K562 (cell line): ENCODE measurements at regions not wholly inside any gene's neighbourhood (a gene's known extent, or its start where the extent isn't known, plus 50 kb on each side); places are given as distances from the start of the nearest gene placed in this dataset.

ENCODE experiments used
- ATAC-seq: fragments of 200-7000 bp; cut with Tn5 transposase; 3 replicates; pipeline ENCODE4 v1.9.1; 2020; ENCODE audit warnings: moderate library complexity
- BruUV-seq: library from RNA; stranded (reverse); fragments of 400-500 nt; replicated peaks from 2 replicates; lab custom pipeline; 2021; lab: Mats Ljungman, UMichigan
- CTCF ChIA-PET: fragments of 300-600 bp; formaldehyde crosslinking; extraction: SDS; loops from one replicate; lab custom pipeline; 2021; ENCODE audit warnings: low intra/inter-chr PET ratio; lab: Yijun Ruan, JAX
- POLR2A ChIA-PET: fragments of 300-600, 350-650 bp; sonication (Branson Sonifier 250); formaldehyde crosslinking; extraction: SDS; loops from one replicate; lab custom pipeline; 2021; ENCODE audit warnings: antibody characterized with exemption, inconsistent platforms; lab: Yijun Ruan, JAX
- DNase-seq, 4 experiments: peaks; one replicate each; pipeline versions ENCODE4 v3.0.0 to v3.0.0-alpha.2; 2011 to 2018; ENCODE audit warnings: low spot score in 3 of 4, mixed read lengths in 3 of 4; ENCODE audit errors: extremely low read depth in 1 of 4
- FAIRE-seq: peaks from 2 replicates; lab custom pipeline; 2011; peaks lifted over from hg19 to GRCh38; lab: Jason Lieb, UNC
- H2AFZ ChIP-seq: 2 replicates; pipeline ENCODE4 v1.6.0; 2011; ENCODE audit warnings: low read depth, low read length, control low read depth, inconsistent platforms
- H3K27ac ChIP-seq: fragments of 200-600 bp; 3 replicates; pipeline ENCODE4 v1.8.0; 2011; ENCODE audit warnings: low read depth, mild to moderate bottlenecking, control low read depth, inconsistent platforms, low read length, moderate library complexity, mixed read lengths; ENCODE audit errors: extremely low read depth
- H3K27me3 ChIP-seq, 2 experiments: fragments of 300-600 bp in 1 of 2; 2 replicates in 1 of 2; 3 replicates in 1 of 2; pipeline versions ENCODE4 v1.6.0 to v1.8.0; 2011; ENCODE audit warnings: inconsistent platforms in 2 of 2, low read length in 2 of 2, mild to moderate bottlenecking in 1 of 2, mixed read lengths in 1 of 2, moderate library complexity in 1 of 2; ENCODE audit not compliant: control insufficient read depth in 2 of 2, insufficient read depth in 2 of 2
- H3K36me3 ChIP-seq: fragments of 300-600 bp; 3 replicates; pipeline ENCODE4 v1.8.0; 2011; ENCODE audit warnings: mild to moderate bottlenecking, low read length, inconsistent platforms; ENCODE audit not compliant: control insufficient read depth, insufficient read depth
- H3K4me1 ChIP-seq, 2 experiments: fragments of 200-600 bp in 1 of 2; replicated peaks in 1 of 2; 2 replicates in 1 of 2; 3 replicates in 1 of 2; pipeline versions ENCODE4 v1.5.1 to v1.8.0; 2011; ENCODE audit warnings: inconsistent platforms in 2 of 2, low read length in 2 of 2, mild to moderate bottlenecking in 1 of 2, mixed read lengths in 1 of 2, moderate library complexity in 1 of 2; ENCODE audit not compliant: control insufficient read depth in 2 of 2, insufficient read depth in 2 of 2
- H3K4me2 ChIP-seq: 2 replicates; pipeline ENCODE4 v1.6.1; 2011; ENCODE audit warnings: low read length, control low read depth, inconsistent platforms, mixed read lengths; ENCODE audit not compliant: insufficient read depth
- H3K4me3 ChIP-seq: fragments of 200-600 bp; sonication (generic), shearing (Covaris generic); 2 replicates; pipeline ENCODE4 v1.5.1; 2016; ENCODE audit warnings: control low read depth, inconsistent platforms
- H3K79me2 ChIP-seq: fragments of 200-600 bp; 3 replicates; pipeline ENCODE4 v1.8.0; 2011; ENCODE audit warnings: low read length, inconsistent platforms; ENCODE audit not compliant: control insufficient read depth, insufficient read depth
- H3K9ac ChIP-seq, 2 experiments: 2 replicates each; pipeline versions ENCODE4 v1.6.0 to v1.6.1; 2011; ENCODE audit warnings: low read depth in 2 of 2, low read length in 2 of 2, control low read depth in 1 of 2, inconsistent platforms in 1 of 2, mild to moderate bottlenecking in 1 of 2, mixed read lengths in 1 of 2; ENCODE audit not compliant: insufficient read depth in 1 of 2
- H3K9me1 ChIP-seq: one replicate; pipeline ENCODE4 v1.6.0; 2011; ENCODE audit warnings: inconsistent platforms, mild to moderate bottlenecking, low read length, moderate library complexity; ENCODE audit not compliant: control insufficient read depth, insufficient read depth
- H3K9me3 ChIP-seq: replicated peaks from 2 replicates; pipeline ENCODE4 v1.5.1; 2011; ENCODE audit warnings: low read depth, low read length, inconsistent platforms; ENCODE audit not compliant: control insufficient read depth, insufficient read depth
- H4K20me1 ChIP-seq: replicated peaks from 2 replicates; pipeline ENCODE4 v1.6.1; 2011; ENCODE audit warnings: low read length, inconsistent platforms, mixed read lengths; ENCODE audit not compliant: control insufficient read depth, insufficient read depth
- AFF4 ChIP-seq: sonication (generic); formaldehyde crosslinking; IDR thresholded peaks from 2 replicates; pipeline ENCODE4 v1.8.0; 2023; ENCODE audit warnings: mild to moderate bottlenecking, missing genetic modification reagents
- BRCA1 ChIP-seq, 2 experiments: fragments of 450-650 bp in 1 of 2; sonication (generic) in 1 of 2; formaldehyde crosslinking in 1 of 2; IDR thresholded peaks; 2 replicates each; pipeline versions ENCODE4 v1.5.0 to v1.6.1; 2017 to 2020; ENCODE audit warnings: mild to moderate bottlenecking in 1 of 2, missing genetic modification reagents in 1 of 2
- CBX2 ChIP-seq: fragments of 200-600 bp; sonication (generic); IDR thresholded peaks from one replicate; pipeline ENCODE4 v1.6.1; 2012; ENCODE audit warnings: mild to moderate bottlenecking, low read length, inconsistent platforms; ENCODE audit not compliant: insufficient read depth, poor library complexity, severe bottlenecking
- CTCFL ChIP-seq: IDR thresholded peaks from 2 replicates; pipeline ENCODE4 v1.6.1; 2011; ENCODE audit warnings: borderline replicate concordance, low read depth, mild to moderate bottlenecking, moderate library complexity, low read length; ENCODE audit not compliant: insufficient read depth, poor library complexity, severe bottlenecking
- CXXC5 ChIP-seq: fragments of 250-450 bp; sonication (Bioruptor Pico); IDR thresholded peaks from 2 replicates; pipeline ENCODE4 v1.8.0; 2022; ENCODE audit warnings: inconsistent platforms, mild to moderate bottlenecking, moderate library complexity
- FOS ChIP-seq: IDR thresholded peaks from 3 replicates; pipeline ENCODE4 v1.6.1; 2011; ENCODE audit not compliant: insufficient read length; ENCODE audit errors: extremely low read depth
- KAT7 ChIP-seq: sonication (generic); formaldehyde crosslinking; IDR thresholded peaks from 2 replicates; pipeline ENCODE4 v1.8.0; 2022; ENCODE audit warnings: missing genetic modification reagents, mild to moderate bottlenecking, borderline replicate concordance
- MAX ChIP-seq: sonication (generic); formaldehyde crosslinking; IDR thresholded peaks from 2 replicates; pipeline ENCODE4 v1.9.0; 2022; ENCODE audit warnings: mild to moderate bottlenecking, missing genetic modification reagents
- SMC3 ChIP-seq: conservative IDR thresholded peaks from 2 replicates; pipeline ENCODE4 v1.6.1; 2011; ENCODE audit warnings: low read depth, low read length, improper control_type of control experiment; ENCODE audit not compliant: insufficient read depth
- TAF9B ChIP-seq: fragments of 450-650 bp; IDR thresholded peaks from 2 replicates; pipeline ENCODE4 v1.6.1; 2018; ENCODE audit warnings: mild to moderate bottlenecking; ENCODE audit not compliant: partially characterized antibody
- ZKSCAN8 ChIP-seq: fragments of 200-800 bp; sonication (Bioruptor generic); IDR thresholded peaks from 2 replicates; pipeline ENCODE4 v1.6.1; 2016; ENCODE audit warnings: missing genetic modification characterization, missing compliant biosample characterization
- ZNF561 ChIP-seq: fragments of 450-650 bp; formaldehyde crosslinking; conservative IDR thresholded peaks from 2 replicates; pipeline ENCODE4 v1.4.0; 2020; ENCODE audit warnings: mild to moderate bottlenecking, moderate library complexity
- ZNF57 ChIP-seq: fragments of 450-650 bp; formaldehyde crosslinking; IDR thresholded peaks from 2 replicates; pipeline ENCODE4 v1.4.0; 2020; ENCODE audit warnings: mild to moderate bottlenecking, moderate library complexity
- ZNF586 ChIP-seq: fragments of 450-650 bp; formaldehyde crosslinking; conservative IDR thresholded peaks from 2 replicates; pipeline ENCODE4 v1.4.0; 2020; ENCODE audit warnings: mild to moderate bottlenecking, moderate library complexity
- WGBS: fragments of 100-300 bp; shearing (Covaris generic); methylation state at CpG from one replicate; pipeline ENCODE4 v1.1.6; 2016; ENCODE audit warnings: low coverage, mixed read lengths; ENCODE audit not compliant: insufficient coverage; ENCODE audit errors: missing lambda C conversion rate; 5-methylcytosine and 5-hydroxymethylcytosine counted together
- in situ Hi-C: fragments of 300-500 bp; cut with MboI; formaldehyde crosslinking; loops from 4 replicates; pipeline ENCODE4 v1.15.0; 2018; ENCODE audit warnings: inconsistent platforms, mixed read lengths
- intact Hi-C: fragments of 100-400 bp; cut with micrococcal nuclease; formaldehyde crosslinking; loops from 2 replicates; pipeline ENCODE4 v1.14.2; 2022
- TF ChIP-seq, protein P1 (sequence below): fragments of 450-650 bp; IDR thresholded peaks from 2 replicates; pipeline ENCODE4 v1.6.1; 2016; ENCODE audit warnings: low read depth, mild to moderate bottlenecking, moderate library complexity

DNA sequence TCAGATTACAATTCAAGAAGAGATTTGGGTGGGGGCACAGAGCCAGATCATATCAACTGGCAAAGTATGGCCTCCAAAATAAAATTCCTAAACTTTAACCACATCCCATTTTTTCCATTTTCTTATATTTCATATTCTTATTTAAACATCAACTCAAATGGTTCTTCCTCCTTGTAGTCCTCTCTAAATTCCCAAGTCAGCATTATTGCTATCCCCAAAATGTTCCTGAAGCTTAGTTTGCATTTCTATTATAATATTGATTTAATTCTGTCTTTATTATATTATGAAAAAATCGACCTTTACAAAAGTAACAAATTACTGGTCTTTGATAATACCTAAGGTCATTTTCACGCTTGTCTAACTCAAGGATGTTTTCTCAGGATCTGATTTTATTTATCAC is 67.5 kb downstream of the NPY1R start (continued):
- TF ChIP-seq KAT7 (CRISPR knock-in tag) (no peak), ZNF586 (CRISPR knock-in tag) (no peak), CTCFL (no peak), ZNF561 (CRISPR knock-in tag) (no peak), MAX (CRISPR knock-in tag) (no peak), BRCA1 (IDR thresholded peaks at IDR 0.05) (no peak), BRCA1 (CRISPR knock-in tag; IDR thresholded peaks at IDR 0.05) (no peak), SMC3 (no peak)

GRCh38 chr4:163263606-163264005 is 68.8 kb downstream of the NPY1R start:
- no peaks in the 10 kb centered on the region for H4K20me1 ChIP-seq
- BruUV-seq: no TSS peak
- no peak overlapping the region for H3K27ac ChIP-seq
- DNase-seq (no peak), FAIRE-seq (peak; percentile 11), ATAC-seq (peak; percentile 56)
- no peak overlapping the region for H3K4me3 ChIP-seq
- no peaks in the 10 kb centered on the region for H3K79me2 ChIP-seq
- ChIA-PET POLR2A (no interaction called here), CTCF (no interaction called here)
- no peak overlapping the region for H3K4me2 ChIP-seq
- in situ Hi-C loops: no loop called here
- no peak overlapping the region; a peak in 1 of 4 replicates for H3K9ac ChIP-seq
- peaks cover 4 to 9% of the 10 kb centered on the region in 2 experiments; a peak in 4 of 5 replicates for H3K4me1 ChIP-seq
- no peaks in the 10 kb centered on the region for H3K9me1 ChIP-seq
- H3K9me3 ChIP-seq: no peaks in the 10 kb centered on the region
- 18% methylated on average over 1 of the region's 1 CpG for WGBS
- H3K36me3 ChIP-seq: no peaks in the 10 kb centered on the region
- intact Hi-C loops: no loop called here
- H2AFZ ChIP-seq: peak overlapping the region; percentile 43; the same call in 1 of the 2 replicates
- H3K27me3 ChIP-seq: no peaks in the 10 kb centered on the region
- TF ChIP-seq, protein P1, sequence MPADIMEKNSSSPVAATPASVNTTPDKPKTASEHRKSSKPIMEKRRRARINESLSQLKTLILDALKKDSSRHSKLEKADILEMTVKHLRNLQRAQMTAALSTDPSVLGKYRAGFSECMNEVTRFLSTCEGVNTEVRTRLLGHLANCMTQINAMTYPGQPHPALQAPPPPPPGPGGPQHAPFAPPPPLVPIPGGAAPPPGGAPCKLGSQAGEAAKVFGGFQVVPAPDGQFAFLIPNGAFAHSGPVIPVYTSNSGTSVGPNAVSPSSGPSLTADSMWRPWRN: no peak
- TF ChIP-seq FOS: no peak
- no peak for TF ChIP-seq ZNF57
- TF ChIP-seq TAF9B: no peak
- no peak for TF ChIP-seq CXXC5 (CRISPR knock-in tag)
- no peak for TF ChIP-seq AFF4
- TF ChIP-seq ZKSCAN8: no peak
- no peak for TF ChIP-seq CBX2
